Suppressor macrophage treated with lipopolysaccharide for 4 hours (primary cell): ENCODE measurements at regions not wholly inside any gene's neighbourhood (a gene's known extent, or its start where the extent isn't known, plus 50 kb on each side); places are given as distances from the start of the nearest gene placed in this dataset.

Source experiments
- DNase-seq: peaks from one replicate; pipeline ENCODE4 v3.0.0-alpha.2; 2020

- no peak for DNase-seq
These were observed 56.3 kb downstream of the CYTL1 start for GRCh38 chr4:4962928-4963327.
